Body of pancreas (tissue), 4 donors: ENCODE measurements at regions not wholly inside any gene's neighbourhood (a gene's known extent, or its start where the extent isn't known, plus 50 kb on each side); places are given as distances from the start of the nearest gene placed in this dataset.

Experiments used
- ATAC-seq: fragments of 150-250 bp; one replicate; pipeline ENCODE4 v1.9.1; 2016
- DNase-seq, 4 donors: peaks; one replicate each; pipeline ENCODE4 v3.0.0-alpha.2; 2019
- H3K27ac ChIP-seq, 4 donors: fragments of 200-600 bp; sonication (generic); 1 replicate in 3 of 4; 2 replicates in 1 of 4; pipeline versions ENCODE4 v1.5.1 to v1.6.1; 2016 to 2019; ENCODE audit warnings: mild to moderate bottlenecking in 1 of 4, mixed read lengths in 1 of 4, moderate library complexity in 1 of 4
- H3K27me3 ChIP-seq, 2 donors: fragments of 200-600 bp; sonication (generic); one replicate each; pipeline ENCODE4 v1.6.0; 2016; ENCODE audit warnings: mild to moderate bottlenecking in 1 of 2
- H3K36me3 ChIP-seq, 2 donors: fragments of 200-600 bp; sonication (generic); replicated peaks in 1 of 2; 2 replicates each; pipeline ENCODE4 v1.5.1; 2016; ENCODE audit warnings: low read depth in 2 of 2; ENCODE audit not compliant: insufficient read depth in 1 of 2
- H3K4me1 ChIP-seq: fragments of 200-600 bp; sonication (generic); one replicate; pipeline ENCODE4 v1.6.0; 2016
- H3K4me3 ChIP-seq, 2 donors: fragments of 200-600 bp; sonication (generic); 1 replicate in 1 of 2; 2 replicates in 1 of 2; pipeline ENCODE4 v1.5.1; 2016 to 2019
- H3K9me3 ChIP-seq, 3 donors: fragments of 200-600 bp; sonication (generic); 1 replicate in 2 of 3; 2 replicates in 1 of 3; pipeline ENCODE4 v1.5.1; 2016
- POLR2A ChIP-seq, 3 donors: fragments of 450-650 bp; IDR thresholded peaks; one replicate each; pipeline ENCODE4 v1.6.1; 2016; ENCODE audit warnings: antibody characterized with exemption in 3 of 3, mild to moderate bottlenecking in 2 of 3
- WGBS, 2 donors: methylation state at CpG; one replicate each; pipeline ENCODE4 v1.1.5; 2017; 5-methylcytosine and 5-hydroxymethylcytosine counted together
- intact Hi-C: fragments of 100-400 bp; cut with DNase I; formaldehyde crosslinking; loops from one replicate; pipeline ENCODE4 v1.15.1; 2023
- TF ChIP-seq, protein P1 (sequence below), 7 experiments: fragments of 450-650 bp in 4 of 7; fragments of 200-600 bp in 3 of 7; sonication (generic) in 3 of 7; IDR thresholded peaks; one replicate each; pipeline ENCODE4 v1.5.1; 2016 to 2019; ENCODE audit warnings: antibody characterized with exemption in 7 of 7

DNA sequence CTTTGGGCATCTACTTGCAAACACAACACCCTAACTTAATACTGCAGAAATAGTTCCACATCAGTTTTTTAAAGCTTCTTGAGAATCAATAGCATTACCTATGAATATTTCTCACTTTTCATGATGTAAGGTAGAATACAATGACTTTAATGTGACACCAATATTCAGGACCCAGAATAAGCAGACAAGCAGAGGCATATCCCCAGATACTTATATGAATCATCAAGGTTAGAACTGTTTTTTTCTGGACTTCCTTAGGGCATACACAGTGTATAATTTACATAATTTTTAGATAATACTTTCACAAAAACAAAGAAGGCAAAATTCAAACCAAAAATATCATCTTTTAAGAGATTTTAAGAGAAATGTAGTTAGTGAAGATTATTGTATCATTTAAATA is 885.8 kb downstream of the FSCB start:
- ATAC-seq: no peak
- Histone ChIP-seq H3K4me1 (no peaks in the 10 kb centered on the region), H3K27me3 (no peaks in the 10 kb centered on the region), H3K9me3 (no peaks in the 10 kb centered on the region), H3K4me3 (no peak overlapping the region), H3K36me3 (no peaks in the 10 kb centered on the region), H3K27ac (no peak overlapping the region)
- intact Hi-C loops: no loop called here
- no peak for TF ChIP-seq POLR2A (IDR thresholded peaks at IDR 0.05)
- TF ChIP-seq, protein P1, sequence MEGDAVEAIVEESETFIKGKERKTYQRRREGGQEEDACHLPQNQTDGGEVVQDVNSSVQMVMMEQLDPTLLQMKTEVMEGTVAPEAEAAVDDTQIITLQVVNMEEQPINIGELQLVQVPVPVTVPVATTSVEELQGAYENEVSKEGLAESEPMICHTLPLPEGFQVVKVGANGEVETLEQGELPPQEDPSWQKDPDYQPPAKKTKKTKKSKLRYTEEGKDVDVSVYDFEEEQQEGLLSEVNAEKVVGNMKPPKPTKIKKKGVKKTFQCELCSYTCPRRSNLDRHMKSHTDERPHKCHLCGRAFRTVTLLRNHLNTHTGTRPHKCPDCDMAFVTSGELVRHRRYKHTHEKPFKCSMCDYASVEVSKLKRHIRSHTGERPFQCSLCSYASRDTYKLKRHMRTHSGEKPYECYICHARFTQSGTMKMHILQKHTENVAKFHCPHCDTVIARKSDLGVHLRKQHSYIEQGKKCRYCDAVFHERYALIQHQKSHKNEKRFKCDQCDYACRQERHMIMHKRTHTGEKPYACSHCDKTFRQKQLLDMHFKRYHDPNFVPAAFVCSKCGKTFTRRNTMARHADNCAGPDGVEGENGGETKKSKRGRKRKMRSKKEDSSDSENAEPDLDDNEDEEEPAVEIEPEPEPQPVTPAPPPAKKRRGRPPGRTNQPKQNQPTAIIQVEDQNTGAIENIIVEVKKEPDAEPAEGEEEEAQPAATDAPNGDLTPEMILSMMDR (IDR thresholded peaks at IDR 0.05): no peak
- no peak for DNase-seq

DNA sequence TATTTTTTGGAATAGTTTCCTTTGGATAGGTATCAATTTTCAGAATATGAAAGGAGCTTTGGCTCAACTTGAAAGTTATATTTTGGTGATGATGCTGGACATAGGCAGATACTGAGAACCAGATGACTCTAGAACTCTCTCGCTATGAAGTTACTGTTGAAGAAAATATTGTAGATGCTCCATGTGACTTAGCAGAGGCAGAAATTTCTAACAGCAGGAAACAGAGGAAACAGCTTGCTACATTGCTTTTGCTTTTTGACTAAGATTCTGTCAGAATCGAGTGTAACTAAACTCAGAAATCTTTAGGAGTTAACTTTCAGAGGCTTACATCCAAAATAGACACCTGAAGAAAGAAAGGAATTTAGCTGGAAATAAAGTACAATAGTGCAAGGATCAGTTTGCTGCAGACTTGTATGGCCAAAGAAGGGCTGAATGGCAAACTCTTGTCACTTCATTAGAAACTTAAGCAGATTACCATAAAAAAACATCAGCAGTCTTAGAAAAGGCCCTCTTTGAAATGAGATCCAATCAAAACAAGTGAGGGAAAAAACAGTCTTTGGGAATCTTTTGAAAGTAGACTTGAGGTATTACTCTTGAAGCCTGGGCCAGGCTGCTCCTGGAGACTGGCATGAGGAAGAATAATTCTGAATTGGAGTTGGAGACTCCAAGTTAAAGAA is 911.8 kb downstream of the FSCB start:
- 52 to 54% methylated on average over 2 of the region's 2 CpGs for WGBS, 2 donors
- Histone ChIP-seq H3K4me1 (no peaks in the 10 kb centered on the region), H3K27me3 (no peaks in the 10 kb centered on the region), H3K4me3 (no peak overlapping the region), H3K27ac (no peak overlapping the region), H3K36me3 (no peaks in the 10 kb centered on the region), H3K9me3 (no peaks in the 10 kb centered on the region)
- DNase-seq (no peak), ATAC-seq (no peak)
- TF ChIP-seq, protein P1 (IDR thresholded peaks at IDR 0.05): no peak
- TF ChIP-seq POLR2A (IDR thresholded peaks at IDR 0.05): no peak
- intact Hi-C loops: no loop called here

DNA sequence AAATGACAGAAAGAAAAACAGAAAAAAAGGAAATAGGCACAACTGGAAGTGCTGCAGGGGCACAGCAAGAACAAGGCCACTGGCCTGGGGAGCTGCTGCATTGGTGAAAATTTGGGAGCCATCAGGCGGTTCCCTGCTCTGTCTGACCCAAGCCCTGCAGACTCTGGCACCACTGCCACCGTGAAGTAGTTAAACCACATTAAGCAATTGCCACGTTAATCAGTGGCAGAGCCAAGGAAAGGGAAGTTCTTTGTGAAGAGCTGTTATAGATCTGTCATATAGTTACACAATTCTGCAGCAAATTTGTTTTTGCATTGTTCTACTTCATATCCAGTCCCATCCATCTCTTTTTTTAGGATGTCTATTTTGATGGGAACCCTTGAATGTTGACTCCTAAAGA is 915.3 kb downstream of the FSCB start:
- 40 to 45% methylated on average over 3 of the region's 3 CpGs for WGBS, 2 donors
- ATAC-seq (no peak), DNase-seq (no peak)

DNA sequence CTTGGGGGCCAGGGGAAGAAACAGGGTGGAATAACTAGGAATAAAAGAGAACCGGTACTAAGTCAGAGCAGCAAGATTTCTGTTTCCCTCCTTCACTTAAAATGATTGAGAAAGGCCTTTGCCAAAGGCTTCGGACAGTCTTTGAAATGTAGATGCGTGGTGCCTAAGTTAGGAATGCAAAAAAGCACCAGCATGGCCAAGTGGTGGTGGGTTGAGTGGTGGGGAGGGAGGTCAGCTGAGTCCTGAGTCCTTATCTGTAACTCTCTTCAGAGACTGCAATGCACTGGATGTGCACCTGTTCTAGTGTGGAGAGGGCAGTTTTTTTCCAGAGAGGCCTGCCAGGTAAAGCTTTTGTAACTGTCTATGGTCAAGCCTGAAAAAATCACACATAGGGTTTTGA is 919.9 kb downstream of the FSCB start:
- no peak for TF ChIP-seq POLR2A (IDR thresholded peaks at IDR 0.05)
- TF ChIP-seq, protein P1 (IDR thresholded peaks at IDR 0.05): no peak
- 68 to 82% methylated on average over 3 of the region's 3 CpGs for WGBS, 2 donors
- no peak for DNase-seq

More for the DNA sequence above, 915.3 kb downstream of the FSCB start:
- Histone ChIP-seq H3K36me3 (no peaks in the 10 kb centered on the region), H3K4me3 (no peak overlapping the region), H3K4me1 (no peaks in the 10 kb centered on the region), H3K27ac (no peak overlapping the region), H3K9me3 (no peaks in the 10 kb centered on the region), H3K27me3 (no peaks in the 10 kb centered on the region)
- TF ChIP-seq, protein P1 (IDR thresholded peaks at IDR 0.05): no peak
- TF ChIP-seq POLR2A (IDR thresholded peaks at IDR 0.05): no peak
- intact Hi-C loops: no loop called here

DNA sequence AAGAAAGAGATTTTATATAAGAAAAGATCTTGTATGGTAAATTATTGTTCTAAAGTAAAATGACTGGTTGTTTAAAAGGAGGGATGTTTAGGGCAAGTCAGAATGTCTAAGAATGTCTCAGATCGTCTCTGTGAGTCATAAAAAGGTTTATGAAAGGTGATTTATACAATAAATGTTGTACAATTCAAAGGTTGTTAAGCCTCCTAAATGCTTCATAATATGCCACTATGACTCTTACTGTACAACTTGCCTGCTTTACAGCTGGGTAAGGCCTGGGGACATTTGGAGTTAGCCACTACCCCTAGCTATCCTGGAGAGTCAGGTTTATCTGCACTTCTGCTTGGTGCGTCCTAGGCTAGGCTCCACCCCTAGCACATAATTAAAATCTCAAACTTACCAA is 927.4 kb downstream of the FSCB start:
- H3K4me1 ChIP-seq: no peaks in the 10 kb centered on the region
- TF ChIP-seq, protein P1 (IDR thresholded peaks at IDR 0.05): no peak
- TF ChIP-seq POLR2A (IDR thresholded peaks at IDR 0.05): no peak
- no peaks in the 10 kb centered on the region for H3K36me3 ChIP-seq
- H3K27ac ChIP-seq: no peak overlapping the region
- DNase-seq (no peak), ATAC-seq (no peak)
- no peaks in the 10 kb centered on the region for H3K27me3 ChIP-seq
- H3K4me3 ChIP-seq: no peak overlapping the region
- H3K9me3 ChIP-seq: no peaks in the 10 kb centered on the region
- WGBS, 2 donors: 61 to 73% methylated on average over 2 of the region's 2 CpGs
- intact Hi-C loops: no loop called here

More for the DNA sequence above, 919.9 kb downstream of the FSCB start:
- intact Hi-C loops: no loop called here
- H3K4me3 ChIP-seq: no peak overlapping the region
- H3K27me3 ChIP-seq: no peaks in the 10 kb centered on the region
- H3K27ac ChIP-seq: no peak overlapping the region
- H3K4me1 ChIP-seq: no peaks in the 10 kb centered on the region
- ATAC-seq: no peak
- no peaks in the 10 kb centered on the region for H3K9me3 ChIP-seq
- H3K36me3 ChIP-seq: no peaks in the 10 kb centered on the region
